ENCODE measurements at regions not wholly inside any gene's neighbourhood (a gene's known extent, or its start where the extent isn't known, plus 50 kb on each side); places are given as distances from the start of the nearest gene placed in this dataset.

GRCh38 chr2:180276733-180277132 is 269.6 kb upstream of the CWC22 start:
- no peaks in the 10 kb centered on the region for H3K36me3 ChIP-seq
- peak; percentile 17 for DNase-seq
- no peak overlapping the region for H3K4me3 ChIP-seq
- TF ChIP-seq POLR2A (IDR thresholded peaks at IDR 0.05), result no peak
- TF ChIP-seq POLR2AphosphoS5 (IDR thresholded peaks at IDR 0.05), result no peak
- TF ChIP-seq, protein P1, sequence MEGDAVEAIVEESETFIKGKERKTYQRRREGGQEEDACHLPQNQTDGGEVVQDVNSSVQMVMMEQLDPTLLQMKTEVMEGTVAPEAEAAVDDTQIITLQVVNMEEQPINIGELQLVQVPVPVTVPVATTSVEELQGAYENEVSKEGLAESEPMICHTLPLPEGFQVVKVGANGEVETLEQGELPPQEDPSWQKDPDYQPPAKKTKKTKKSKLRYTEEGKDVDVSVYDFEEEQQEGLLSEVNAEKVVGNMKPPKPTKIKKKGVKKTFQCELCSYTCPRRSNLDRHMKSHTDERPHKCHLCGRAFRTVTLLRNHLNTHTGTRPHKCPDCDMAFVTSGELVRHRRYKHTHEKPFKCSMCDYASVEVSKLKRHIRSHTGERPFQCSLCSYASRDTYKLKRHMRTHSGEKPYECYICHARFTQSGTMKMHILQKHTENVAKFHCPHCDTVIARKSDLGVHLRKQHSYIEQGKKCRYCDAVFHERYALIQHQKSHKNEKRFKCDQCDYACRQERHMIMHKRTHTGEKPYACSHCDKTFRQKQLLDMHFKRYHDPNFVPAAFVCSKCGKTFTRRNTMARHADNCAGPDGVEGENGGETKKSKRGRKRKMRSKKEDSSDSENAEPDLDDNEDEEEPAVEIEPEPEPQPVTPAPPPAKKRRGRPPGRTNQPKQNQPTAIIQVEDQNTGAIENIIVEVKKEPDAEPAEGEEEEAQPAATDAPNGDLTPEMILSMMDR (IDR thresholded peaks at IDR 0.05 in 8 of 11, conservative IDR thresholded peaks at IDR 0.05 in 3 of 11), result no peak
- no peaks in the 10 kb centered on the region for H3K4me1 ChIP-seq
- intact Hi-C loops (cut with DNase I; ENCODE audit: low total_unique reads), result no loop called here
- no peak overlapping the region for H3K27ac ChIP-seq
- H3K9me3 ChIP-seq, result peaks cover 0 to 31% (median 10%) of the 10 kb centered on the region in 8 donors
- no peaks in the 10 kb centered on the region for H3K27me3 ChIP-seq (replicated peaks in 1 of 7)
- 52 to 75% (median 67%) methylated on average over 2 of the region's 2 CpGs for WGBS, 5 donors

DNA sequence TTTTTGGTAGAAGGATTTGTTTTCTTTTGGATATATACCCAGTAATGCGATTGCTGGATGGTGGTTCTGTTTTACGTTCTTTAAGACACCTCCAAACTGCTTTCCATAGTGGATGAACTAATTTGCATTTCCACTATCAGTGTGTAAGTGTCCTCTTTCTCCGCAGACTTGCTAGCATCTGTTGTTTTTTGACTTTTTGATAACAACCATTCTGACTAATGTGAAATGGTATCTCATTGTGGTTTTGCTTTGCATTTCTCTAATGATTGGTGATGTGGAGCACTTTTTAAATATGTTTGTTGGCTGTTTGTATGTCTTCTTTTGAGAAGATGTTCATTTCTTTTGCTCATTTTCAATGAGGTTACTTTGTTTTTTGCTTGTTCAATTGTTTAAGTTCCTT is 260.9 kb upstream of the CWC22 start:
- Histone ChIP-seq H3K9me3 (peaks cover 0 to 33% (median 16%) of the 10 kb centered on the region in 8 donors), H3K27me3 (replicated peaks in 1 of 7) (no peaks in the 10 kb centered on the region), H3K27ac (no peak overlapping the region), H3K4me1 (no peaks in the 10 kb centered on the region), H3K4me3 (no peak overlapping the region), H3K36me3 (no peaks in the 10 kb centered on the region)
- intact Hi-C loops (cut with DNase I; ENCODE audit: low total_unique reads), result no loop called here
- 86 to 92% (median 90%) methylated on average over 3 of the region's 3 CpGs for WGBS, 5 donors
- TF ChIP-seq, protein P1 (IDR thresholded peaks at IDR 0.05 in 8 of 11, conservative IDR thresholded peaks at IDR 0.05 in 3 of 11), result no peak
- TF ChIP-seq POLR2AphosphoS5 (IDR thresholded peaks at IDR 0.05), result no peak
- TF ChIP-seq POLR2A (IDR thresholded peaks at IDR 0.05), result no peak
- DNase-seq, result no peak

DNA sequence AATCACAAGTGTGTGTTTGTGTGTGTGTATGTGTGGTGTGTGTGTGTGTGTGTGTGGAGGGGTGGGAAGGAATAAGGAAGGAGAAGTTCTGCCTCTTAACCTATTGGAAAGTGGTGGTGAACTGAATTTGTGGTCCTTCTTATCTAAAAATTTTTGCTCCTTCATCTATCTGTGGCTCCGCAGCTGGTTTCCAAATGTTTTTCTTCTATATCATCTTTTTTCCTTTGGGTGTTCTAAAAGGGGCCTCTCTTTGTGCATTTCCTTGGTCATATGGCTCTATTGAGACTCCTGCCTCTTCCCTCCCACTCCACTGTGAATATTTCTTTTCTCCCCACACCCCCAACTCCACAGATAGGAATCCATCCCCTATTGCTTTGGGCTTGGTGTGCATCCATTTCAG is 254.9 kb upstream of the CWC22 start:
- no peaks in the 10 kb centered on the region for H3K9me3 ChIP-seq
- no peak overlapping the region for H3K4me3 ChIP-seq
- no peak for DNase-seq
- no peak overlapping the region for H3K27ac ChIP-seq
- no peaks in the 10 kb centered on the region for H3K27me3 ChIP-seq (replicated peaks in 1 of 7)
- TF ChIP-seq, protein P1 (IDR thresholded peaks at IDR 0.05 in 8 of 11, conservative IDR thresholded peaks at IDR 0.05 in 3 of 11), result no peak
- TF ChIP-seq POLR2AphosphoS5 (IDR thresholded peaks at IDR 0.05), result no peak
- TF ChIP-seq POLR2A (IDR thresholded peaks at IDR 0.05), result no peak
- intact Hi-C loops (cut with DNase I; ENCODE audit: low total_unique reads), result no loop called here
- no peaks in the 10 kb centered on the region for H3K36me3 ChIP-seq
- 86 to 100% (median 92%) methylated on average over 1 of the region's 1 CpG for WGBS, 5 donors
- no peaks in the 10 kb centered on the region for H3K4me1 ChIP-seq

DNA sequence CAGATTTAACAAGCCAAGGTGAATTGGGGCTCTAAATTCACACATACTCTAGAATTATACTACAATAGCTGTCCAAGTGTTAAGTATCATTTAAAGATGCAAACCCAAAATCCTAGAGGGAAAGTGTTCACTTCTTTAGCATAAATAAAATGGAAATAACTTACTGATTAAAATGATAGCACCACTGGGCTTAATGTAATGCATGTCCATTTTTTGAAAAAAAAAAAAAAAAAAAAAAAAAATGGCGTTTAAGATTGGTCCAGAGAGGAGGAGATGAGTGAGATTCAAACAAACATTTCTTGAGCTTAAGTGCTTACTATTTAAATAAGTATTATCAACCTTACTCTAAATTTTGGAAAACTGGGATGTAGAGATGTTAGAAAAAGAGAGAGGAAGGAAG is 251.5 kb upstream of the CWC22 start:
- WGBS, 5 donors, result 53 to 81% (median 73%) methylated on average over 1 of the region's 1 CpG
- Histone ChIP-seq H3K27ac (no peak overlapping the region), H3K4me1 (no peaks in the 10 kb centered on the region), H3K4me3 (no peak overlapping the region), H3K27me3 (replicated peaks in 1 of 7) (no peaks in the 10 kb centered on the region), H3K36me3 (no peaks in the 10 kb centered on the region), H3K9me3 (no peaks in the 10 kb centered on the region)
- DNase-seq, result no peak
- intact Hi-C loops (cut with DNase I; ENCODE audit: low total_unique reads), result no loop called here
- TF ChIP-seq POLR2AphosphoS5 (IDR thresholded peaks at IDR 0.05) (no peak), POLR2A (IDR thresholded peaks at IDR 0.05) (no peak)
- TF ChIP-seq, protein P1 (IDR thresholded peaks at IDR 0.05 in 8 of 11, conservative IDR thresholded peaks at IDR 0.05 in 3 of 11), result no peak

All from spleen (tissue), 11 donors.